Dendritic cell treated with granulocyte-macrophage colony-stimulating factor and Interleukin-4, amounts not matched to agents 40 ng/mL and 50 ng/mL, for 4 days (primary cell): ENCODE measurements at regions not wholly inside any gene's neighbourhood (a gene's known extent, or its start where the extent isn't known, plus 50 kb on each side); places are given as distances from the start of the nearest gene placed in this dataset.

Source experiments
- H3K27ac Mint-ChIP-seq: one replicate; pipeline ENCODE4 v1.8.0; 2022; ENCODE audit warnings: mild to moderate bottlenecking, mixed read lengths
- H3K27me3 Mint-ChIP-seq: one replicate; pipeline ENCODE4 v1.8.0; 2022; ENCODE audit warnings: mild to moderate bottlenecking, mixed read lengths
- H3K36me3 Mint-ChIP-seq: one replicate; pipeline ENCODE4 v1.8.0; 2022; ENCODE audit warnings: low read depth, mixed read lengths
- H3K4me1 Mint-ChIP-seq: one replicate; pipeline ENCODE4 v1.8.0; 2022; ENCODE audit warnings: low read depth, mixed read lengths
- H3K4me3 Mint-ChIP-seq: one replicate; pipeline ENCODE4 v1.8.0; 2022; ENCODE audit warnings: mild to moderate bottlenecking, moderate library complexity, mixed read lengths
- H3K9me3 Mint-ChIP-seq: one replicate; pipeline ENCODE4 v1.8.0; 2022; ENCODE audit warnings: mixed read lengths
- intact Hi-C: fragments of 100-400 bp; cut with micrococcal nuclease; formaldehyde crosslinking; loops from one replicate; pipeline ENCODE4 v1.15.0; 2022

GRCh38 chr3:168154089-168154488 lies 58.4 kb upstream of the GOLIM4 start:
- Mint-ChIP-seq H3K9me3 (peaks cover 28% of the 10 kb centered on the region), H3K36me3 (peaks cover 4% of the 10 kb centered on the region), H3K27ac (no peak overlapping the region), H3K4me1 (peaks cover 33% of the 10 kb centered on the region), H3K27me3 (peaks cover 2% of the 10 kb centered on the region), H3K4me3 (no peak overlapping the region)
- intact Hi-C loops: loop anchor here (5.0 kb wide), 1 partner anchor 42 kb away; no protein-coding TSS in a partner anchor

GRCh38 chr3:168152149-168152548 lies 56.4 kb upstream of the GOLIM4 start:
- no peak overlapping the region for H3K27ac Mint-ChIP-seq
- H3K4me1 Mint-ChIP-seq: peaks cover 25% of the 10 kb centered on the region
- no peak overlapping the region for H3K4me3 Mint-ChIP-seq
- peaks cover 2% of the 10 kb centered on the region for H3K27me3 Mint-ChIP-seq
- H3K9me3 Mint-ChIP-seq: peaks cover 28% of the 10 kb centered on the region
- intact Hi-C loops: loop anchor here (5.0 kb wide), 1 partner anchor 40 kb away; no protein-coding TSS in a partner anchor
- peaks cover 4% of the 10 kb centered on the region for H3K36me3 Mint-ChIP-seq
